Cardiac fibroblast (primary cell): ENCODE measurements at regions not wholly inside any gene's neighbourhood (a gene's known extent, or its start where the extent isn't known, plus 50 kb on each side); places are given as distances from the start of the nearest gene placed in this dataset.

Experiments used
- DNase-seq, 2 donors: peaks; one replicate each; pipeline versions ENCODE4 v3.0.0 to v3.0.0-alpha.2; 2010; ENCODE audit warnings: low read depth in 2 of 2
- H3K4me3 ChIP-seq, 2 donors: replicated peaks in 1 of 2; 1 replicate in 1 of 2; 2 replicates in 1 of 2; pipeline ENCODE4 v1.5.1; 2011; ENCODE audit warnings: low read depth in 2 of 2, low read length in 2 of 2, mild to moderate bottlenecking in 2 of 2, moderate library complexity in 1 of 2
- CTCF ChIP-seq: IDR thresholded peaks from one replicate; pipeline ENCODE4 v1.5.1; 2011; ENCODE audit warnings: low read depth, mild to moderate bottlenecking, low read length, inconsistent platforms

- no peak overlapping the region for H3K4me3 ChIP-seq
- peak in 1 of 2 donors; percentile 57 for DNase-seq
- no peak for TF ChIP-seq CTCF
Observed at GRCh38 chr1:56397409-56397808, 182.0 kb downstream of the PLPP3 start.

- no peak overlapping the region for H3K4me3 ChIP-seq
- TF ChIP-seq CTCF: no peak
- DNase-seq: no peak
Observed at GRCh38 chr1:56396581-56396980, 182.8 kb downstream of the PLPP3 start.

GRCh38 chr1:56395776-56396175, 183.6 kb downstream of the PLPP3 start:
- TF ChIP-seq CTCF: no peak
- H3K4me3 ChIP-seq: no peak overlapping the region
- no peak for DNase-seq

GRCh38 chr1:56394298-56394697, 185.1 kb downstream of the PLPP3 start:
- H3K4me3 ChIP-seq: no peak overlapping the region
- DNase-seq: peak in 1 of 2 donors; percentile 49
- TF ChIP-seq CTCF: no peak

- DNase-seq: no peak
- no peak for TF ChIP-seq CTCF
- no peak overlapping the region for H3K4me3 ChIP-seq
Observed at GRCh38 chr1:56390934-56391731, 188.2 kb downstream of the PLPP3 start.

- no peak overlapping the region for H3K4me3 ChIP-seq
- TF ChIP-seq CTCF: no peak
- no peak for DNase-seq
Observed at GRCh38 chr1:56390232-56390867, 189.0 kb downstream of the PLPP3 start.
